Ascending aorta (tissue), 2 donors: ENCODE measurements at regions not wholly inside any gene's neighbourhood (a gene's known extent, or its start where the extent isn't known, plus 50 kb on each side); places are given as distances from the start of the nearest gene placed in this dataset.
"Not testable (repeated sequence)": the region's sequence is repeated elsewhere in the genome, so short reads cannot be mapped to it uniquely, and the experiment has no call there.

Experiments
- DNase-seq, 2 donors: peaks; one replicate each; pipeline ENCODE4 v3.0.0-alpha.2; 2019; ENCODE audit warnings: low spot score in 2 of 2
- H3K27ac ChIP-seq, 2 donors: fragments of 200-600 bp; sonication (generic); one replicate each; pipeline ENCODE4 v1.5.1; 2016 to 2017; ENCODE audit warnings: mild to moderate bottlenecking in 1 of 2
- H3K27me3 ChIP-seq: fragments of 200-600 bp; sonication (generic); one replicate; pipeline ENCODE4 v1.5.1; 2017
- H3K36me3 ChIP-seq, 2 donors: fragments of 200-600 bp; sonication (generic); one replicate each; pipeline ENCODE4 v1.5.1; 2016
- H3K4me1 ChIP-seq, 2 donors: fragments of 200-600 bp; sonication (generic); one replicate each; pipeline ENCODE4 v1.5.1; 2016 to 2017; ENCODE audit warnings: mild to moderate bottlenecking in 1 of 2
- H3K4me3 ChIP-seq, 2 donors: fragments of 200-600 bp; sonication (generic); one replicate each; pipeline ENCODE4 v1.5.1; 2016 to 2017; ENCODE audit warnings: mild to moderate bottlenecking in 1 of 2
- H3K9me3 ChIP-seq, 2 donors: fragments of 200-600 bp; sonication (generic); one replicate each; pipeline ENCODE4 v1.5.1; 2016
- CTCF ChIP-seq, 3 experiments: fragments of 200-600 bp in 2 of 3; fragments of 450-650 bp in 1 of 3; sonication (generic) in 2 of 3; IDR thresholded peaks; one replicate each; pipeline ENCODE4 v1.5.1; 2016 to 2019; ENCODE audit warnings: antibody characterized with exemption in 3 of 3, mild to moderate bottlenecking in 1 of 3, moderate library complexity in 1 of 3
- intact Hi-C: fragments of 100-400 bp; cut with DNase I; formaldehyde crosslinking; loops from one replicate; pipeline ENCODE4 v1.15.1; 2023

GRCh38 chr7:112584290-112584689 is 103.5 kb downstream of the LSMEM1 start:
- Histone ChIP-seq H3K9me3 (no peaks in the 10 kb centered on the region), H3K27ac (no peak overlapping the region), H3K4me1 (no peaks in the 10 kb centered on the region), H3K36me3 (no peaks in the 10 kb centered on the region), H3K4me3 (no peak overlapping the region), H3K27me3 (no peaks in the 10 kb centered on the region)
- no peak for TF ChIP-seq CTCF (IDR thresholded peaks at IDR 0.05)
- intact Hi-C loops: no loop called here
- no peak for DNase-seq

- intact Hi-C loops: no loop called here
These were observed 106.7 kb downstream of the LSMEM1 start for GRCh38 chr7:112587504-112587903.

DNA sequence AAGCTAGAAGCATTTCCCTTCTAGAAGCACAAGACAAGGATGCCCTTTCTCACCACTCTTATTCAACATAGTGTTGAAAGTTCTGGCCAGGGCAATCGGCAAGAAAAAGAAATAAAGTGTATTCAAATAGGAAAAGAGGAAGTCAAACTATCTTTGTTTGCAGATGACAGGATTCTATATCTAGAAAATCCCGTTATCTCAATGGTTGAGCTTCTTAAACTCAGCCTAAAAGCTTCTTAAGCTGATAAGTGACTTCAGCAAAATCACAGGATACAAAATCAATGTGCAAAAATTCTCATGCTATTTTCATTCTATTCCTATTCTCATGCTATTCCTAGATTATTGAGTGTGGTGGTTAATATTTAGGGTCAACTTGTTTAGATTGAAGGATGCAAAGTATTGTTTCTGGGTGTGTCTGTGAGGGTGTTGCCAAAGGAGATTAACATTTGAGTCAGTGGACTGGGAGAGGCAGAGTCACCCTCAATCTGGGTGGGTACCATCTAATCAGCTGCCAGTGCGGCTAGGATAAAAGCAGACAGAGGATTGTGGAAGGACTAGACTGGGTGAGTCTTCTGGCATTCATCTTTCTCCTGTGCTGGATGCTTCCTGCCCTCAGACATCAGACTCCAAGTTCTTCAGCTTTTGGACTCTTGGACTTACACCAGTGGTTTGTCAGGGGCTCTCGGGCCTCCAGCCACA is 111.9 kb downstream of the LSMEM1 start:
- H3K27me3 ChIP-seq, intact Hi-C loops, H3K4me1 ChIP-seq, DNase-seq, H3K9me3 ChIP-seq, H3K4me3 ChIP-seq, H3K27ac ChIP-seq, H3K36me3 ChIP-seq: not testable (repeated sequence)

More at GRCh38 chr7:112587504-112587903, 106.7 kb downstream of the LSMEM1 start:
- no peak overlapping the region for H3K4me3 ChIP-seq
- no peaks in the 10 kb centered on the region for H3K9me3 ChIP-seq
- no peak for TF ChIP-seq CTCF (IDR thresholded peaks at IDR 0.05)
- H3K4me1 ChIP-seq: no peaks in the 10 kb centered on the region
- no peaks in the 10 kb centered on the region for H3K27me3 ChIP-seq
- DNase-seq: no peak
- H3K36me3 ChIP-seq: no peaks in the 10 kb centered on the region
- H3K27ac ChIP-seq: no peak overlapping the region

DNA sequence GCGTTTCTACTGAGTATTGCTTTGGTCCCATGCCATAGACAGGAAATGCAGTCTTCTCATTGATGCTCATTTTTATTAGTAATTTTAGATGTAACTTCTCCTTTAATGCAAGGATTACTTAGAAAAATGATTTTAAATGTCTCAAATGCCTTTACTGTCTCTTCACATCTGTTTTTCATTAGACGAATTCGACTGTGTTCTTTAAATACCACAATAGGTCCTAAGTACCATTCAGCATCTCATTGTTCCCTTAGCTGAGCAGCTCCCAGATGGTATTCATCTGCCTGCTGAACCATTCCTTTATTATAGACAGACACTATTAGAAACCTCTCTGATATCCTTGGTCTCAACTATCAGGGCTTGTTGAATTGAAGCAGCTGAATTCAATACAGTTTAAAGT is 113.6 kb downstream of the LSMEM1 start:
- Histone ChIP-seq H3K4me1 (no peaks in the 10 kb centered on the region), H3K36me3 (no peaks in the 10 kb centered on the region), H3K27me3 (no peaks in the 10 kb centered on the region), H3K9me3 (no peaks in the 10 kb centered on the region), H3K27ac (no peak overlapping the region), H3K4me3 (no peak overlapping the region)
- no peak for TF ChIP-seq CTCF (IDR thresholded peaks at IDR 0.05)
- intact Hi-C loops: no loop called here
- DNase-seq: no peak

DNA sequence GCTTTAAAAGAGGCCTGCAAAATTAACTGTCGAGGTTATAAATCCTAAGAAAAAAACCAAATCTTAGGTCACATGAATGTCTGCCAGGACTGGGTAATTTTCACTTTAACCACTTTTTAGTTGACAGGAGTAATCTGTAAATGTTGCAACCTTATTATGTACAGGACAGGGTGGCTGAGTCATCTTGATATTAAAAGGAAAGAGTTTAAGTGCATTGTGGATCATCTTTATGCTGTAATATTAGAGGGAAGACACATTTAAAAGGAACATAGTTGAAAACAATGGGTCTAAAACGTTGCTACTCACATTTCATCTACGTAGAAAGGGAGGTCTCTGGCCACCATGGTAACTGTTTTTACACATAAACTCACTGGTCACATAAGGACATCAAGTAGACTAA is 115.5 kb downstream of the LSMEM1 start:
- no peaks in the 10 kb centered on the region for H3K4me1 ChIP-seq
- H3K4me3 ChIP-seq: no peak overlapping the region
- H3K36me3 ChIP-seq: no peaks in the 10 kb centered on the region
- H3K9me3 ChIP-seq: no peaks in the 10 kb centered on the region
- H3K27me3 ChIP-seq: no peaks in the 10 kb centered on the region
- intact Hi-C loops: no loop called here
- no peak for TF ChIP-seq CTCF (IDR thresholded peaks at IDR 0.05)
- no peak for DNase-seq
- no peak overlapping the region for H3K27ac ChIP-seq

GRCh38 chr7:112596981-112597380 is 116.2 kb downstream of the LSMEM1 start:
- Histone ChIP-seq H3K36me3 (no peaks in the 10 kb centered on the region), H3K9me3 (no peaks in the 10 kb centered on the region), H3K4me3 (no peak overlapping the region), H3K27ac (no peak overlapping the region), H3K4me1 (no peaks in the 10 kb centered on the region), H3K27me3 (no peaks in the 10 kb centered on the region)
- intact Hi-C loops: no loop called here
- no peak for TF ChIP-seq CTCF (IDR thresholded peaks at IDR 0.05)
- DNase-seq: no peak
